ENCODE measurements at regions not wholly inside any gene's neighbourhood (a gene's known extent, or its start where the extent isn't known, plus 50 kb on each side); places are given as distances from the start of the nearest gene placed in this dataset.
"Not testable (repeated sequence)": the region's sequence is repeated elsewhere in the genome, so short reads cannot be mapped to it uniquely, and the experiment has no call there.

DNA sequence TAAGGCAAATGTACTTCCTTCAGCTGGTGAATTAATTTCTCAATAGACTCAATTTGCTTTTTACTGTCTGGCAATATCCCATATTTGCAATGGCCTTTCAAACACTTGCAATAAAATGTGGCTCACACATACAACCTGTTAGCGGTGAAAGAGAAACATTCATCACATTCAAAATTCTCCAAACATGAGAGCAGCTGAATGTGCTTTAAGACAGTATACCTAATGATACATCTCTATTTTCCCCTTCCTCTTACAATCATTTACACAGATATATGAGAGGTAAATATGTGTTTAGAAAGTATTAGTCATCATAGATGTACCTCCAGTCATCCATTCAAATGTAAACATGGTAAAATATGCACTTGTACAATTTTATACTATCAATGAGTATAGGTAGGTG lies 61.5 kb upstream of the GOLGA8O start:
- H3F3A ChIP-seq (ENCODE audit: insufficient read depth); H3K27ac ChIP-seq; H2AFZ ChIP-seq; H3K4me2 ChIP-seq (ENCODE audit: unreplicated experiment); H4K20me1 ChIP-seq (ENCODE audit: insufficient read depth); H3K9me2 ChIP-seq (ENCODE audit: insufficient read depth); H3K36me3 ChIP-seq (ENCODE audit: low read depth); H3K79me2 ChIP-seq (ENCODE audit: insufficient read depth); DNase-seq; H3K9me3 ChIP-seq (ENCODE audit: low read depth); H3K9ac ChIP-seq; H3K4me1 ChIP-seq (ENCODE audit: insufficient read depth); H3K4me3 ChIP-seq; H3K27me3 ChIP-seq (replicated peaks; ENCODE audit: insufficient read depth); in situ Hi-C loops (cut with MboI): not testable (repeated sequence)
- 100% methylated on average over 1 of the region's 1 CpG for WGBS, 2 experiments (ENCODE audit: low coverage in 1 of 2, low lambda C conversion rate in 2 of 2, missing lambda C conversion rate in 2 of 2)

- H3K9me2 ChIP-seq (ENCODE audit: insufficient read depth); H3K9me3 ChIP-seq (ENCODE audit: low read depth); H3K9ac ChIP-seq; H3K4me1 ChIP-seq (ENCODE audit: insufficient read depth); H3K79me2 ChIP-seq (ENCODE audit: insufficient read depth); DNase-seq; H2AFZ ChIP-seq; H4K20me1 ChIP-seq (ENCODE audit: insufficient read depth); H3K27ac ChIP-seq; H3K4me3 ChIP-seq; H3F3A ChIP-seq (ENCODE audit: insufficient read depth); H3K36me3 ChIP-seq (ENCODE audit: low read depth); in situ Hi-C loops (cut with MboI); H3K27me3 ChIP-seq (replicated peaks; ENCODE audit: insufficient read depth); H3K4me2 ChIP-seq (ENCODE audit: unreplicated experiment): not testable (repeated sequence)
Observed at GRCh38 chr15:32513378-32513777, 57.9 kb upstream of the GOLGA8O start.

DNA sequence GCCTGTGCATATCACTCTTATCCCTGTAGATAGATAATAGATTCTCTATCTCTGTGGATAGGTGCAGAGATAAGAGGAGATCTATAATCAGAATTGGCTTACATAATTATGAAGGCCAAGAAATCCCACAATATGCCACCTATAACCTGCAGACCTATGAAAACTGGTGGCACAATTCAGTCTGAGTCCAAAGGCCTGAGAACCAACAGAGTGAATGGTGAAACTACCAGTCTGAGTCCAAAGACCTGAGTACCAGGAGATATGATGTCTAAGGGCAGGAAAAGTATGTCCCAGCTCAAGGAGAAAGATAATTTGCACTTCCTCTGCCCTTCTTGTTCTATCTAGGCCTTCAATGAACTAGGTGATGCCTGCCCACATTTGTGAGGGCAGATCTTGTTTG lies 54.6 kb upstream of the GOLGA8O start:
- H3K4me3 ChIP-seq; H3K9me2 ChIP-seq (ENCODE audit: insufficient read depth); H3K4me2 ChIP-seq (ENCODE audit: unreplicated experiment); H3K9me3 ChIP-seq (ENCODE audit: low read depth); H3K36me3 ChIP-seq (ENCODE audit: low read depth); H4K20me1 ChIP-seq (ENCODE audit: insufficient read depth); H3K27me3 ChIP-seq (replicated peaks; ENCODE audit: insufficient read depth); DNase-seq; H3K9ac ChIP-seq; H3K79me2 ChIP-seq (ENCODE audit: insufficient read depth); H2AFZ ChIP-seq; in situ Hi-C loops (cut with MboI); H3K27ac ChIP-seq; H3F3A ChIP-seq (ENCODE audit: insufficient read depth); H3K4me1 ChIP-seq (ENCODE audit: insufficient read depth): not testable (repeated sequence)

GRCh38 chr15:32508081-32508480 lies 52.6 kb upstream of the GOLGA8O start:
- WGBS, 2 experiments (ENCODE audit: low coverage in 1 of 2, low lambda C conversion rate in 2 of 2, missing lambda C conversion rate in 2 of 2) = no CpG with 5 or more reads among the region's 7 CpGs
- H4K20me1 ChIP-seq (ENCODE audit: insufficient read depth); H3K79me2 ChIP-seq (ENCODE audit: insufficient read depth); H2AFZ ChIP-seq; H3K9ac ChIP-seq; in situ Hi-C loops (cut with MboI); H3K9me3 ChIP-seq (ENCODE audit: low read depth); H3K4me1 ChIP-seq (ENCODE audit: insufficient read depth); H3K27ac ChIP-seq; H3F3A ChIP-seq (ENCODE audit: insufficient read depth); H3K9me2 ChIP-seq (ENCODE audit: insufficient read depth); DNase-seq; H3K4me3 ChIP-seq; H3K4me2 ChIP-seq (ENCODE audit: unreplicated experiment); H3K27me3 ChIP-seq (replicated peaks; ENCODE audit: insufficient read depth); H3K36me3 ChIP-seq (ENCODE audit: low read depth): not testable (repeated sequence)

GRCh38 chr15:32506787-32507186 lies 51.4 kb upstream of the GOLGA8O start:
- H3F3A ChIP-seq (ENCODE audit: insufficient read depth); H2AFZ ChIP-seq; H3K4me2 ChIP-seq (ENCODE audit: unreplicated experiment); H3K27ac ChIP-seq; DNase-seq; H3K4me3 ChIP-seq; H4K20me1 ChIP-seq (ENCODE audit: insufficient read depth); H3K9ac ChIP-seq; H3K36me3 ChIP-seq (ENCODE audit: low read depth); H3K9me2 ChIP-seq (ENCODE audit: insufficient read depth); in situ Hi-C loops (cut with MboI); H3K79me2 ChIP-seq (ENCODE audit: insufficient read depth); H3K27me3 ChIP-seq (replicated peaks; ENCODE audit: insufficient read depth); H3K4me1 ChIP-seq (ENCODE audit: insufficient read depth); H3K9me3 ChIP-seq (ENCODE audit: low read depth): not testable (repeated sequence)
- no CpG with 5 or more reads among the region's 2 CpGs for WGBS, 2 experiments (ENCODE audit: low coverage in 1 of 2, low lambda C conversion rate in 2 of 2, missing lambda C conversion rate in 2 of 2)

GRCh38 chr15:32505633-32506032 lies 50.2 kb upstream of the GOLGA8O start:
- H2AFZ ChIP-seq; H3K27ac ChIP-seq; H3K9me3 ChIP-seq (ENCODE audit: low read depth); H3K4me3 ChIP-seq; H3K4me2 ChIP-seq (ENCODE audit: unreplicated experiment); H3K9me2 ChIP-seq (ENCODE audit: insufficient read depth); H3K79me2 ChIP-seq (ENCODE audit: insufficient read depth); DNase-seq; in situ Hi-C loops (cut with MboI); H3K36me3 ChIP-seq (ENCODE audit: low read depth); H3K27me3 ChIP-seq (replicated peaks; ENCODE audit: insufficient read depth); H3F3A ChIP-seq (ENCODE audit: insufficient read depth); H3K4me1 ChIP-seq (ENCODE audit: insufficient read depth); H4K20me1 ChIP-seq (ENCODE audit: insufficient read depth); H3K9ac ChIP-seq: not testable (repeated sequence)
- WGBS, 2 experiments (ENCODE audit: low coverage in 1 of 2, low lambda C conversion rate in 2 of 2, missing lambda C conversion rate in 2 of 2) = no CpG with 5 or more reads among the region's 4 CpGs

Data from GM23248 (cell line).